BJ (cell line): ENCODE measurements at regions not wholly inside any gene's neighbourhood (a gene's known extent, or its start where the extent isn't known, plus 50 kb on each side); places are given as distances from the start of the nearest gene placed in this dataset.

Experiments
- CTCF ChIA-PET: fragments of 350-600 bp; formaldehyde crosslinking; extraction: SDS; loops from one replicate; lab custom pipeline; 2021; ENCODE audit warnings: antibody characterized with exemption, inconsistent platforms; lab: Yijun Ruan, JAX
- POLR2A ChIA-PET: fragments of 300-600 bp; sonication (Branson Sonifier 250); formaldehyde crosslinking; extraction: SDS; loops from one replicate; lab custom pipeline; 2021; ENCODE audit warnings: antibody characterized with exemption; lab: Charles Lee
- DNase-seq: peaks from one replicate; pipeline ENCODE4 v3.0.0-alpha.2; 2011; ENCODE audit warnings: low read depth
- H3K27me3 ChIP-seq: 2 replicates; pipeline ENCODE4 v1.6.0; 2011; ENCODE audit warnings: low read length; ENCODE audit not compliant: control insufficient read depth, insufficient read depth
- H3K36me3 ChIP-seq: 2 replicates; pipeline ENCODE4 v1.5.1; 2011; ENCODE audit warnings: low read length; ENCODE audit not compliant: control insufficient read depth, insufficient read depth
- H3K4me3 ChIP-seq: 2 replicates; pipeline ENCODE4 v1.5.1; 2011; ENCODE audit warnings: low read depth, mild to moderate bottlenecking, control low read depth, low read length
- CTCF ChIP-seq: IDR thresholded peaks from 2 replicates; pipeline ENCODE4 v1.5.1; 2011; ENCODE audit warnings: low read depth, mild to moderate bottlenecking, control low read depth, inconsistent platforms, low read length, moderate library complexity; ENCODE audit not compliant: insufficient read depth

- CTCF ChIA-PET = interaction anchor here (1.1 kb wide), 1 partner anchor 15 kb away, joined by 4 read pairs; no protein-coding TSS in a partner anchor
These were observed 183.3 kb upstream of the PUM3 start for GRCh38 chr9:3027210-3027609.

GRCh38 chr9:3023449-3023848 is 179.6 kb upstream of the PUM3 start:
- POLR2A ChIA-PET = no interaction called here
- 0 out of 2 replicates have a peak, but pooled peaks cover 1% of the 10 kb centered on the region for H3K27me3 ChIP-seq
- CTCF ChIA-PET = interaction anchor here (0.7 to 1.7 kb wide), 2 partner anchors 12 to 117 kb away, joined by 3 to 4 read pairs; no protein-coding TSS in a partner anchor
- no peaks in the 10 kb centered on the region for H3K36me3 ChIP-seq
- no peak overlapping the region for H3K4me3 ChIP-seq
- no peak for DNase-seq
- no peak for TF ChIP-seq CTCF

More at GRCh38 chr9:3027210-3027609, 183.3 kb upstream of the PUM3 start:
- DNase-seq = no peak
- POLR2A ChIA-PET = no interaction called here
- Histone ChIP-seq H3K27me3 (no peaks in the 10 kb centered on the region), H3K4me3 (no peak overlapping the region), H3K36me3 (no peaks in the 10 kb centered on the region)
- no peak for TF ChIP-seq CTCF

- ChIA-PET CTCF (interaction anchor here (1.3 kb wide), 1 partner anchor 13 kb away, joined by 4 read pairs; no protein-coding TSS in a partner anchor), POLR2A (no interaction called here)
- Histone ChIP-seq H3K36me3 (no peaks in the 10 kb centered on the region), H3K4me3 (no peak overlapping the region), H3K27me3 (0 out of 2 replicates have a peak, but pooled peaks cover 1% of the 10 kb centered on the region)
- TF ChIP-seq CTCF = no peak
- DNase-seq = no peak
These were observed 174.9 kb upstream of the PUM3 start for GRCh38 chr9:3018691-3019230.

- ChIA-PET CTCF (interaction anchor here (0.7 to 1.3 kb wide), 2 partner anchors 11 to 13 kb away, joined by 3 to 4 read pairs; no protein-coding TSS in a partner anchor), POLR2A (no interaction called here)
- Histone ChIP-seq H3K27me3 (0 out of 2 replicates have a peak, but pooled peaks cover 1% of the 10 kb centered on the region), H3K4me3 (no peak overlapping the region), H3K36me3 (no peaks in the 10 kb centered on the region)
- no peak for TF ChIP-seq CTCF
- DNase-seq = no peak
These were observed 174.2 kb upstream of the PUM3 start for GRCh38 chr9:3018071-3018470.

GRCh38 chr9:3014178-3014577 is 170.3 kb upstream of the PUM3 start:
- ChIA-PET CTCF (interaction anchor here (0.9 to 1.6 kb wide), 2 partner anchors 9 to 13 kb away, joined by 3 to 4 read pairs; no protein-coding TSS in a partner anchor), POLR2A (no interaction called here)
- TF ChIP-seq CTCF = no peak
- Histone ChIP-seq H3K27me3 (0 out of 2 replicates have a peak, but pooled peaks cover 1% of the 10 kb centered on the region), H3K4me3 (no peak overlapping the region), H3K36me3 (no peaks in the 10 kb centered on the region)
- no peak for DNase-seq
